ENCODE measurements at regions not wholly inside any gene's neighbourhood (a gene's known extent, or its start where the extent isn't known, plus 50 kb on each side); places are given as distances from the start of the nearest gene placed in this dataset.

DNA sequence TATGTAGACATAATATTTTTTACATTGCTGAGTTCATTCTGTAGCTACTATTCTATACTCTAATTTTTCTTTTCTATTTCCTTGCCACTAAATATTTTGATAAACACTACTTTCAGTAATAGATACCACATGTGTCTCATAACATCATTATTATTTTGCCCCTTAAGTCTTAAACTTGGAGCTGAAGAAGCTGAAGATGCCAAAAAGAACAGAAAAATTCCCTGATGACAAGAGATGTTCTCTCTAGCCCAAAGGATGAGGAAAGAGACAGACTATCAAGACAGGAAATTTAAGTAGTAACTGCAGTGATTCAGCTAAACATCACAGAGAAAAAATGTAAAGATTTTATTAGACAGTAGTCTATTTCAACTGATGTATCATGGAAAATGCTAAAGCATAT lies 322.0 kb upstream of the KLHL1 start:
- TF ChIP-seq, protein P1, sequence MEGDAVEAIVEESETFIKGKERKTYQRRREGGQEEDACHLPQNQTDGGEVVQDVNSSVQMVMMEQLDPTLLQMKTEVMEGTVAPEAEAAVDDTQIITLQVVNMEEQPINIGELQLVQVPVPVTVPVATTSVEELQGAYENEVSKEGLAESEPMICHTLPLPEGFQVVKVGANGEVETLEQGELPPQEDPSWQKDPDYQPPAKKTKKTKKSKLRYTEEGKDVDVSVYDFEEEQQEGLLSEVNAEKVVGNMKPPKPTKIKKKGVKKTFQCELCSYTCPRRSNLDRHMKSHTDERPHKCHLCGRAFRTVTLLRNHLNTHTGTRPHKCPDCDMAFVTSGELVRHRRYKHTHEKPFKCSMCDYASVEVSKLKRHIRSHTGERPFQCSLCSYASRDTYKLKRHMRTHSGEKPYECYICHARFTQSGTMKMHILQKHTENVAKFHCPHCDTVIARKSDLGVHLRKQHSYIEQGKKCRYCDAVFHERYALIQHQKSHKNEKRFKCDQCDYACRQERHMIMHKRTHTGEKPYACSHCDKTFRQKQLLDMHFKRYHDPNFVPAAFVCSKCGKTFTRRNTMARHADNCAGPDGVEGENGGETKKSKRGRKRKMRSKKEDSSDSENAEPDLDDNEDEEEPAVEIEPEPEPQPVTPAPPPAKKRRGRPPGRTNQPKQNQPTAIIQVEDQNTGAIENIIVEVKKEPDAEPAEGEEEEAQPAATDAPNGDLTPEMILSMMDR (IDR thresholded peaks at IDR 0.05; ENCODE audit: unreplicated experiment), result no peak
- no peaks in the 10 kb centered on the region for H3K9me3 Mint-ChIP-seq (ENCODE audit: low read depth, unreplicated experiment)
- no peaks in the 10 kb centered on the region for H3K36me3 Mint-ChIP-seq (ENCODE audit: insufficient read depth, unreplicated experiment)
- no TSS peak for BruUV-seq (replicated peaks)
- H3K4me1 Mint-ChIP-seq (ENCODE audit: low read depth, unreplicated experiment), result no peaks in the 10 kb centered on the region
- H3K27me3 Mint-ChIP-seq (ENCODE audit: unreplicated experiment), result no peaks in the 10 kb centered on the region
- no peak overlapping the region for H3K27ac Mint-ChIP-seq (ENCODE audit: unreplicated experiment)
- no peak overlapping the region for H3K4me3 Mint-ChIP-seq (ENCODE audit: low read depth, unreplicated experiment)
- intact Hi-C loops (cut with micrococcal nuclease; ENCODE audit: unreplicated experiment), result no loop called here
- CTCF ChIA-PET, result no interaction called here
- DNase-seq, result no peak

DNA sequence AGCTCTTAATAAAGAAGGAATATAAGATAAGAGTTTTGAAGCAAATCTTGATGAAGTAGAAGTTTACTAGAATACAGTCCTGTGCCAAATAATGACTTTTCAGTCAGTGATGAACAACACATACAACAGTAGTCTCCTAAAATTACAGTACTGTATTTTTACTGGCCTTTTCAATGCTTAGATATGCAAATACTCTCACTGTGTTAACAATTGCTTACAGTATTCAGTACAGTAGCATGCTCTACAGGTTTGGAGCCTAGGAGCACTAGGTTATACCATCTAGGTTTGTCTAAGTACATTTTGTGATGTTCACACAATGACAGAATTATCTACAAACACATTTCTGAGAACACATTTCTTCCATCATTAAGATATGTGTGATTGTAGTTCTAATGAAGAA lies 316.7 kb upstream of the KLHL1 start:
- CTCF ChIA-PET, result interaction anchor here (0.5 kb wide), 1 partner anchor 20 kb away, joined by 4 read pairs; no protein-coding TSS in a partner anchor
- intact Hi-C loops (cut with micrococcal nuclease; ENCODE audit: unreplicated experiment), result no loop called here
- Mint-ChIP-seq H3K27ac (ENCODE audit: unreplicated experiment) (no peak overlapping the region), H3K4me3 (ENCODE audit: low read depth, unreplicated experiment) (no peak overlapping the region), H3K27me3 (ENCODE audit: unreplicated experiment) (no peaks in the 10 kb centered on the region), H3K36me3 (ENCODE audit: insufficient read depth, unreplicated experiment) (no peaks in the 10 kb centered on the region), H3K9me3 (ENCODE audit: low read depth, unreplicated experiment) (no peaks in the 10 kb centered on the region), H3K4me1 (ENCODE audit: low read depth, unreplicated experiment) (no peaks in the 10 kb centered on the region)
- TF ChIP-seq, protein P1 (IDR thresholded peaks at IDR 0.05; ENCODE audit: unreplicated experiment), result no peak
- BruUV-seq (replicated peaks), result no TSS peak
- no peak for DNase-seq

DNA sequence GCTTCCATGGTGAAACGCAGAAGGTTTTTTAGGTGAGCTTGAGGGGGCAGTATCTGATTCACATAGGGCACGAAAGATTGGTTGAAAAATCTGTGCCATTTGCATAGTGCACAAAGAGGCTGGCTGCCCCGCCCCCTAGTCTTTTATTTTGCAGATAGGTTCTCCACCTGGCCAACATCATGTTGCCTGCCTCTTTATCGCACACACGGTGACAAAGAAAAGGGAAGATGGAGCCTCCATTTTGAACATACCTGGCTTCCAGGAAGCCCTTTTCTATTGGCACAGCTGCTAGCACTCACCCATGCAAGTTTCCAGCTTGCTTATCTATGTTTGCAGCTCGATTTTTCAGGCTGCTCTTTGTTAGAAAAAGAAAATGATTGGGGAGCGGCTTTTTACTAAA lies 316.2 kb upstream of the KLHL1 start:
- TF ChIP-seq, protein P1 (IDR thresholded peaks at IDR 0.05; ENCODE audit: unreplicated experiment), result no peak
- no peak for DNase-seq
- Mint-ChIP-seq H3K4me1 (ENCODE audit: low read depth, unreplicated experiment) (no peaks in the 10 kb centered on the region), H3K4me3 (ENCODE audit: low read depth, unreplicated experiment) (no peak overlapping the region), H3K27ac (ENCODE audit: unreplicated experiment) (no peak overlapping the region), H3K9me3 (ENCODE audit: low read depth, unreplicated experiment) (no peaks in the 10 kb centered on the region), H3K27me3 (ENCODE audit: unreplicated experiment) (no peaks in the 10 kb centered on the region), H3K36me3 (ENCODE audit: insufficient read depth, unreplicated experiment) (no peaks in the 10 kb centered on the region)
- CTCF ChIA-PET, result interaction anchor here (0.5 kb wide), 1 partner anchor 20 kb away, joined by 4 read pairs; no protein-coding TSS in a partner anchor
- BruUV-seq (replicated peaks), result no TSS peak
- intact Hi-C loops (cut with micrococcal nuclease; ENCODE audit: unreplicated experiment), result no loop called here

DNA sequence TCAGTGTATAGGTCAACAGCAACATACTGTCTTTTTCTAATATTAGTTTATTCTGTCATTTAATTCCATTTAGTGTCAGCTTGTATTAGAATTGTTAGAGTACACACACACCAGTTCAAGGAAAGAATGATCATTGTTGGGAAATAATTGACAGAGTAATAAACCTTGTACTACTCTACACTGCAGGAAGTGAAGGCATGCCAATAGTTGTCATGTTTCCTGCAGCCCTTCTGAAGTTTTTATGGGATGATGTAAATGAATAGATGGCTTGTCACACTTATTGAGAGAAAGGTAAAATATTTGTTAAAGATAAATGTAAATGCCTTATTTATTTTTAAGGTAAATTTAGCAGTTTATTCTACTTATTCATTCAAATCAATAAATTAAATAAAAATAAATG lies 306.9 kb upstream of the KLHL1 start:
- CTCF ChIA-PET, result no interaction called here
- BruUV-seq (replicated peaks), result no TSS peak
- DNase-seq, result no peak
- intact Hi-C loops (cut with micrococcal nuclease; ENCODE audit: unreplicated experiment), result no loop called here
- no peak overlapping the region for H3K27ac Mint-ChIP-seq (ENCODE audit: unreplicated experiment)
- no peaks in the 10 kb centered on the region for H3K4me1 Mint-ChIP-seq (ENCODE audit: low read depth, unreplicated experiment)
- H3K4me3 Mint-ChIP-seq (ENCODE audit: low read depth, unreplicated experiment), result no peak overlapping the region
- H3K9me3 Mint-ChIP-seq (ENCODE audit: low read depth, unreplicated experiment), result no peaks in the 10 kb centered on the region
- TF ChIP-seq, protein P1 (IDR thresholded peaks at IDR 0.05; ENCODE audit: unreplicated experiment), result no peak
- H3K36me3 Mint-ChIP-seq (ENCODE audit: insufficient read depth, unreplicated experiment), result no peaks in the 10 kb centered on the region
- H3K27me3 Mint-ChIP-seq (ENCODE audit: unreplicated experiment), result no peaks in the 10 kb centered on the region

Measured in Calu3 (cell line).